IMR-90 (cell line): ENCODE measurements at regions not wholly inside any gene's neighbourhood (a gene's known extent, or its start where the extent isn't known, plus 50 kb on each side); places are given as distances from the start of the nearest gene placed in this dataset.

ENCODE experiments used
- ATAC-seq: fragments of 200-7000 bp; cut with Tn5 transposase; 2 replicates; pipeline ENCODE4 v1.9.1; 2020; ENCODE audit warnings: low read depth, mild to moderate bottlenecking, moderate library complexity
- BruUV-seq: library from RNA; stranded (reverse); fragments of 400-500 nt; replicated peaks from 2 replicates; lab custom pipeline; 2021; lab: Mats Ljungman, UMichigan
- CTCF ChIA-PET: fragments of 300-600 bp; formaldehyde crosslinking; extraction: SDS; loops from one replicate; lab custom pipeline; 2021; ENCODE audit warnings: antibody characterized with exemption; lab: Yijun Ruan, JAX
- POLR2A ChIA-PET: fragments of 300-600 bp; sonication (Branson Sonifier 250); formaldehyde crosslinking; loops from one replicate; lab custom pipeline; 2022; ENCODE audit warnings: antibody characterized with exemption; ENCODE audit not compliant: unreplicated experiment; lab: Charles Lee
- DNase-seq: peaks from one replicate; pipeline ENCODE4 v3.0.0; 2013
- H2AFZ ChIP-seq: replicated peaks from 2 replicates; pipeline ENCODE3; 2013; ENCODE audit warnings: low read length, mild to moderate bottlenecking; ENCODE audit not compliant: poor library complexity
- H2AK5ac ChIP-seq: 2 replicates; pipeline ENCODE4 v1.6.1; 2013; ENCODE audit warnings: low read depth, low read length, inconsistent platforms
- H2AK9ac ChIP-seq: replicated peaks from 2 replicates; pipeline ENCODE3; 2013; ENCODE audit warnings: mild to moderate bottlenecking, low read depth, low read length, moderate library complexity; ENCODE audit not compliant: poor library complexity
- H2BK120ac ChIP-seq: 2 replicates; pipeline ENCODE4 v1.6.1; 2013; ENCODE audit warnings: low read depth, low read length, inconsistent platforms
- H2BK15ac ChIP-seq: 3 replicates; pipeline ENCODE4 v1.6.1; 2013; ENCODE audit warnings: low read depth, low read length, inconsistent platforms
- H2BK20ac ChIP-seq: 2 replicates; pipeline ENCODE4 v1.6.1; 2013; ENCODE audit warnings: low read depth, mild to moderate bottlenecking, inconsistent platforms, low read length, moderate library complexity
- H2BK5ac ChIP-seq: 2 replicates; pipeline ENCODE4 v1.6.1; 2013; ENCODE audit warnings: mild to moderate bottlenecking, low read depth, low read length, inconsistent platforms; ENCODE audit not compliant: poor library complexity, severe bottlenecking
- H3K14ac ChIP-seq: replicated peaks from 2 replicates; pipeline ENCODE4 v1.6.1; 2013; ENCODE audit warnings: low read depth, low read length, inconsistent platforms
- H3K18ac ChIP-seq: 2 replicates; pipeline ENCODE4 v1.6.1; 2013; ENCODE audit warnings: low read depth, low read length, control low read depth
- H3K23ac ChIP-seq: 2 replicates; pipeline ENCODE4 v1.6.1; 2013; ENCODE audit warnings: low read depth, low read length, inconsistent platforms
- H3K27ac ChIP-seq: 2 replicates; pipeline ENCODE4 v1.5.1; 2013; ENCODE audit warnings: mild to moderate bottlenecking, control low read depth, low read length; ENCODE audit not compliant: insufficient read depth
- H3K27me3 ChIP-seq: 2 replicates; pipeline ENCODE4 v1.6.1; 2013; ENCODE audit warnings: low read length; ENCODE audit not compliant: control insufficient read depth, insufficient read depth
- H3K36me3 ChIP-seq: 2 replicates; pipeline ENCODE4 v1.6.1; 2013; ENCODE audit warnings: low read length, mixed read lengths; ENCODE audit not compliant: control insufficient read depth, insufficient read depth
- H3K4ac ChIP-seq: 2 replicates; pipeline ENCODE4 v1.6.1; 2013; ENCODE audit warnings: low read depth, low read length, inconsistent platforms
- H3K4me1 ChIP-seq: 2 replicates; pipeline ENCODE4 v1.6.1; 2013; ENCODE audit warnings: low read length, mixed read lengths; ENCODE audit not compliant: control insufficient read depth, insufficient read depth
- H3K4me2 ChIP-seq: 2 replicates; pipeline ENCODE4 v1.6.1; 2013; ENCODE audit warnings: low read depth, mild to moderate bottlenecking, control low read depth, low read length, moderate library complexity
- H3K4me3 ChIP-seq: 2 replicates; pipeline ENCODE4 v1.5.1; 2013; ENCODE audit warnings: low read depth, mild to moderate bottlenecking, control low read depth, low read length, moderate library complexity; ENCODE audit not compliant: insufficient read depth
- H3K56ac ChIP-seq: 2 replicates; pipeline ENCODE4 v1.6.1; 2013; ENCODE audit warnings: low read length, inconsistent platforms; ENCODE audit not compliant: insufficient read depth; ENCODE audit errors: extremely low read depth
- H3K79me1 ChIP-seq, 2 experiments: 2 replicates each; pipeline ENCODE4 v1.6.1; 2013; ENCODE audit warnings: low read length in 2 of 2, inconsistent platforms in 1 of 2, low read depth in 1 of 2
- H3K9ac ChIP-seq: 2 replicates; pipeline ENCODE4 v1.6.1; 2013; ENCODE audit warnings: low read depth, low read length, control low read depth
- H3K9me1 ChIP-seq: 2 replicates; pipeline ENCODE4 v1.6.1; 2013; ENCODE audit warnings: low read length, inconsistent platforms; ENCODE audit not compliant: insufficient read depth
- H3K9me3 ChIP-seq: 2 replicates; pipeline ENCODE4 v1.6.1; 2013; ENCODE audit warnings: low read length; ENCODE audit not compliant: control insufficient read depth, insufficient read depth
- H4K20me1 ChIP-seq: 2 replicates; pipeline ENCODE4 v1.6.1; 2013; ENCODE audit warnings: low read length, inconsistent platforms; ENCODE audit not compliant: insufficient read depth
- H4K5ac ChIP-seq: 2 replicates; pipeline ENCODE4 v1.6.1; 2013; ENCODE audit warnings: mild to moderate bottlenecking, low read depth, low read length, control low read depth
- H4K8ac ChIP-seq, 2 experiments: 2 replicates each; pipeline ENCODE4 v1.6.1; 2013; ENCODE audit warnings: low read depth in 2 of 2, low read length in 2 of 2, control low read depth in 1 of 2, inconsistent platforms in 1 of 2
- H4K91ac ChIP-seq: 2 replicates; pipeline ENCODE4 v1.6.1; 2013; ENCODE audit warnings: low read depth, low read length, inconsistent platforms; ENCODE audit not compliant: insufficient read depth
- BHLHE40 ChIP-seq: fragments of 150-350 bp; IDR thresholded peaks from 2 replicates; pipeline ENCODE4 v1.6.1; 2016; ENCODE audit warnings: mild to moderate bottlenecking, low read depth, low read length
- CEBPB ChIP-seq: IDR thresholded peaks from 2 replicates; pipeline ENCODE4 v1.6.1; 2012; ENCODE audit warnings: low read depth, low read length, improper control_type of control experiment
- CHD1 ChIP-seq: IDR thresholded peaks from 2 replicates; pipeline ENCODE4 v1.6.1; 2012; ENCODE audit warnings: low read depth, low read length, improper control_type of control experiment
- CTCF ChIP-seq: conservative IDR thresholded peaks from 2 replicates; pipeline ENCODE4 v1.5.1; 2012; ENCODE audit warnings: mild to moderate bottlenecking, low read depth, low read length, improper control_type of control experiment
- ELK1 ChIP-seq: fragments of 150-350 bp; IDR thresholded peaks from 2 replicates; pipeline ENCODE4 v1.6.1; 2016; ENCODE audit warnings: low read depth, mild to moderate bottlenecking, low read length, moderate library complexity, borderline replicate concordance
- FOS ChIP-seq: fragments of 150-350 bp; IDR thresholded peaks from 2 replicates; pipeline ENCODE4 v1.6.1; 2016; ENCODE audit warnings: low read depth, low read length
- MAFK ChIP-seq: IDR thresholded peaks from 2 replicates; pipeline ENCODE4 v1.6.1; 2012; ENCODE audit warnings: low read depth, low read length, improper control_type of control experiment
- MAZ ChIP-seq: IDR thresholded peaks from 2 replicates; pipeline ENCODE4 v1.6.1; 2012; ENCODE audit warnings: low read depth, mild to moderate bottlenecking, low read length, improper control_type of control experiment, moderate library complexity, borderline replicate concordance
- MXI1 ChIP-seq: IDR thresholded peaks from 2 replicates; pipeline ENCODE4 v1.6.1; 2012; ENCODE audit warnings: low read depth, mild to moderate bottlenecking, low read length, moderate library complexity, borderline replicate concordance
- NFE2L2 ChIP-seq: fragments of 150-350 bp; IDR thresholded peaks from 2 replicates; pipeline ENCODE4 v1.6.1; 2016; ENCODE audit warnings: low read depth, mild to moderate bottlenecking, low read length
- POLR2A ChIP-seq: IDR thresholded peaks from 2 replicates; pipeline ENCODE4 v1.6.1; 2012; ENCODE audit warnings: mild to moderate bottlenecking, low read depth, low read length
- RAD21 ChIP-seq: IDR thresholded peaks from 2 replicates; pipeline ENCODE4 v1.6.1; 2012; ENCODE audit warnings: low read length, improper control_type of control experiment
- RCOR1 ChIP-seq: IDR thresholded peaks from 2 replicates; pipeline ENCODE4 v1.6.1; 2012; ENCODE audit warnings: mild to moderate bottlenecking, low read length, improper control_type of control experiment; ENCODE audit not compliant: insufficient replicate concordance
- RFX5 ChIP-seq: IDR thresholded peaks from 2 replicates; pipeline ENCODE4 v1.8.0; 2012; ENCODE audit warnings: low read depth, mild to moderate bottlenecking, low read length, moderate library complexity
- SMC3 ChIP-seq: fragments of 150-350 bp; IDR thresholded peaks from 2 replicates; pipeline ENCODE4 v1.6.1; 2016; ENCODE audit warnings: low read depth, mild to moderate bottlenecking, antibody characterized with exemption, low read length, moderate library complexity
- USF2 ChIP-seq: fragments of 150-350 bp; IDR thresholded peaks from 2 replicates; pipeline ENCODE4 v1.6.1; 2017; ENCODE audit warnings: mild to moderate bottlenecking, antibody characterized with exemption, low read length, low read depth
- WGBS, 2 experiments: methylation state at CpG; one replicate each; pipeline versions ENCODE4 v1.1.5 to v1.1.7; 2013; ENCODE audit warnings: missing lambda C conversion rate in 2 of 2; ENCODE audit not compliant: insufficient read length in 1 of 2; ENCODE audit errors: extremely low coverage in 2 of 2; 5-methylcytosine and 5-hydroxymethylcytosine counted together
- dilution Hi-C: fragments of 300-500 bp; cut with HindIII; formaldehyde crosslinking; loops from one replicate; pipeline ENCODE4 v1.14.3; 2018; ENCODE audit warnings: low sequenced_read_pairs; ENCODE audit not compliant: unreplicated experiment
- in situ Hi-C: fragments of 300-500 bp; cut with MboI; formaldehyde crosslinking; loops from 3 replicates; pipeline ENCODE4 v1.14.3; 2019; ENCODE audit warnings: low sequenced_read_pairs, inconsistent platforms, mixed read lengths
- intact Hi-C: fragments of 100-400 bp; cut with micrococcal nuclease; formaldehyde crosslinking; loops from 2 replicates; pipeline ENCODE4 v1.10.0; 2022

- BruUV-seq = no TSS peak
- Histone ChIP-seq H4K20me1 (no peaks in the 10 kb centered on the region), H2BK20ac (peak overlapping the region; percentile 60), H3K27ac (peak overlapping the region; percentile 29; the same call in 1 of the 2 replicates), H3K9ac (peak overlapping the region; percentile 21; the same call in 1 of the 2 replicates), H4K5ac (peak overlapping the region; percentile 77), H3K36me3 (no peaks in the 10 kb centered on the region), H3K4ac (no peak overlapping the region), H4K8ac (peak overlapping the region; percentile 47; a peak in 3 of 4 replicates), H3K9me1 (no peaks in the 10 kb centered on the region), H3K23ac (no peak overlapping the region), H2AK5ac (no peak overlapping the region), H3K9me3 (no peaks in the 10 kb centered on the region), H3K56ac (no peak overlapping the region), H2BK15ac (0 out of 3 replicates have a peak overlapping the region, but pooled peaks have one; percentile 36), H3K79me1 (0 out of 4 replicates have a peak, but pooled peaks cover 0 to 5% of the 10 kb centered on the region in 2 experiments), H2BK120ac (peak overlapping the region; percentile 70; the same call in 1 of the 2 replicates), H2BK5ac (no peak overlapping the region), H2AK9ac (no peak overlapping the region), H2AFZ (no peak overlapping the region), H3K18ac (peak overlapping the region; percentile 92), H3K14ac (no peak overlapping the region), H3K4me3 (no peak overlapping the region), H3K4me1 (peaks cover 4% of the 10 kb centered on the region), H4K91ac (no peak overlapping the region; the same call in 1 of the 2 replicates), H3K4me2 (no peak overlapping the region), H3K27me3 (no peaks in the 10 kb centered on the region)
- POLR2A ChIA-PET = interaction anchor here (0.6 kb wide), 1 partner anchor 456 kb away, joined by 3 read pairs; no protein-coding TSS in a partner anchor
- no peak for DNase-seq
- no CpG with 5 or more reads among the region's 2 CpGs for WGBS, 2 experiments
- in situ Hi-C loops = no loop called here
- dilution Hi-C loops = no loop called here
- no peak for ATAC-seq
- TF ChIP-seq ELK1 = no peak
- no peak for TF ChIP-seq BHLHE40
- no peak for TF ChIP-seq RAD21
- no peak for TF ChIP-seq NFE2L2
- no peak for TF ChIP-seq USF2
- TF ChIP-seq SMC3 = no peak
- TF ChIP-seq RFX5 = no peak
- TF ChIP-seq MAZ = no peak
- TF ChIP-seq CEBPB = no peak
- no peak for TF ChIP-seq MAFK
- TF ChIP-seq CHD1 = no peak
- TF ChIP-seq MXI1 = no peak
- no peak for TF ChIP-seq RCOR1
- no peak for TF ChIP-seq FOS
- TF ChIP-seq POLR2A = no peak
- TF ChIP-seq CTCF = no peak
- intact Hi-C loops = no loop called here
- CTCF ChIA-PET = no interaction called here
These were observed 221.4 kb downstream of the PTN start for GRCh38 chr7:137122145-137122544.
